ENCODE measurements at regions not wholly inside any gene's neighbourhood (a gene's known extent, or its start where the extent isn't known, plus 50 kb on each side); places are given as distances from the start of the nearest gene placed in this dataset.

- no peak for TF ChIP-seq EZH2 (IDR thresholded peaks at IDR 0.05; ENCODE audit: borderline replicate concordance, low read depth, low read length, severe bottlenecking)
- TF ChIP-seq, protein P1, sequence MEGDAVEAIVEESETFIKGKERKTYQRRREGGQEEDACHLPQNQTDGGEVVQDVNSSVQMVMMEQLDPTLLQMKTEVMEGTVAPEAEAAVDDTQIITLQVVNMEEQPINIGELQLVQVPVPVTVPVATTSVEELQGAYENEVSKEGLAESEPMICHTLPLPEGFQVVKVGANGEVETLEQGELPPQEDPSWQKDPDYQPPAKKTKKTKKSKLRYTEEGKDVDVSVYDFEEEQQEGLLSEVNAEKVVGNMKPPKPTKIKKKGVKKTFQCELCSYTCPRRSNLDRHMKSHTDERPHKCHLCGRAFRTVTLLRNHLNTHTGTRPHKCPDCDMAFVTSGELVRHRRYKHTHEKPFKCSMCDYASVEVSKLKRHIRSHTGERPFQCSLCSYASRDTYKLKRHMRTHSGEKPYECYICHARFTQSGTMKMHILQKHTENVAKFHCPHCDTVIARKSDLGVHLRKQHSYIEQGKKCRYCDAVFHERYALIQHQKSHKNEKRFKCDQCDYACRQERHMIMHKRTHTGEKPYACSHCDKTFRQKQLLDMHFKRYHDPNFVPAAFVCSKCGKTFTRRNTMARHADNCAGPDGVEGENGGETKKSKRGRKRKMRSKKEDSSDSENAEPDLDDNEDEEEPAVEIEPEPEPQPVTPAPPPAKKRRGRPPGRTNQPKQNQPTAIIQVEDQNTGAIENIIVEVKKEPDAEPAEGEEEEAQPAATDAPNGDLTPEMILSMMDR (IDR thresholded peaks at IDR 0.05; ENCODE audit: borderline replicate concordance, extremely low read depth, low read length, poor library complexity, severe bottlenecking): no peak
Observed at GRCh38 chr2:136664713-136665405, 100.5 kb upstream of the THSD7B start.

Measured in DND-41 (cell line).